ENCODE measurements at regions not wholly inside any gene's neighbourhood (a gene's known extent, or its start where the extent isn't known, plus 50 kb on each side); places are given as distances from the start of the nearest gene placed in this dataset.

- no peak for TF ChIP-seq ZBTB40 (IDR thresholded peaks at IDR 0.05)
- no peak for TF ChIP-seq ZBTB40 (CRISPR knock-in tag; IDR thresholded peaks at IDR 0.05)
- TF ChIP-seq RFX5 (IDR thresholded peaks at IDR 0.05; ENCODE audit: low read depth, low read length): no peak
- TF ChIP-seq TCF3 (CRISPR knock-in tag; IDR thresholded peaks at IDR 0.05): peak; percentile 74
- TF ChIP-seq RBM14 (IDR thresholded peaks at IDR 0.05; ENCODE audit: borderline replicate concordance, insufficient read depth, low read depth, low read length): no peak
- TF ChIP-seq BRD9 (IDR thresholded peaks at IDR 0.05; ENCODE audit: low read depth, partially characterized antibody): no peak
- TF ChIP-seq EHMT2 (IDR thresholded peaks at IDR 0.05): no peak
- no peak for TF ChIP-seq ZNF24 (IDR thresholded peaks at IDR 0.05)
- no peak for TF ChIP-seq NR2C1 (IDR thresholded peaks at IDR 0.05)
- TF ChIP-seq NR2C1 (tag; IDR thresholded peaks at IDR 0.05): no peak
- TF ChIP-seq KDM1A (IDR thresholded peaks at IDR 0.05): peak; percentile 80 to 83
- no peak for TF ChIP-seq MBD1 (CRISPR knock-in tag; IDR thresholded peaks at IDR 0.05)
- no peak for TF ChIP-seq ZNF165 (CRISPR knock-in tag; IDR thresholded peaks at IDR 0.05; ENCODE audit: borderline replicate concordance)
- no peak for TF ChIP-seq NR2C2 (CRISPR knock-in tag; IDR thresholded peaks at IDR 0.05)
- TF ChIP-seq NR2C2 (tag; IDR thresholded peaks at IDR 0.05): no peak
- no peak for TF ChIP-seq TFAM (CRISPR knock-in tag; conservative IDR thresholded peaks at IDR 0.05)
- no peak for TF ChIP-seq BRCA1 (IDR thresholded peaks at IDR 0.05)
- no peak for TF ChIP-seq BRCA1 (CRISPR knock-in tag; IDR thresholded peaks at IDR 0.05)
- peak; percentile 41; the same call in 1 of the 2 replicates for TF ChIP-seq MTA2 (IDR thresholded peaks at IDR 0.05; ENCODE audit: low read depth)
- peak; percentile 67; the same call in 1 of the 2 replicates for TF ChIP-seq SMARCA4 (IDR thresholded peaks at IDR 0.05)
- no peak for TF ChIP-seq ZNF778 (CRISPR knock-in tag; IDR thresholded peaks at IDR 0.05)
- no peak for TF ChIP-seq GATAD2B (IDR thresholded peaks at IDR 0.05; ENCODE audit: borderline replicate concordance)
- TF ChIP-seq SMARCE1 (IDR thresholded peaks at IDR 0.05): peak; percentile 55; the same call in 1 of the 2 replicates
- no peak for TF ChIP-seq RBFOX2 (IDR thresholded peaks at IDR 0.05; ENCODE audit: low read depth, low read length)
Measured at GRCh38 chr11:113623114-113623513, 83.0 kb downstream of the TMPRSS5 start (continued).

All from K562 (cell line).